ENCODE measurements at regions not wholly inside any gene's neighbourhood (a gene's known extent, or its start where the extent isn't known, plus 50 kb on each side); places are given as distances from the start of the nearest gene placed in this dataset.

DNA sequence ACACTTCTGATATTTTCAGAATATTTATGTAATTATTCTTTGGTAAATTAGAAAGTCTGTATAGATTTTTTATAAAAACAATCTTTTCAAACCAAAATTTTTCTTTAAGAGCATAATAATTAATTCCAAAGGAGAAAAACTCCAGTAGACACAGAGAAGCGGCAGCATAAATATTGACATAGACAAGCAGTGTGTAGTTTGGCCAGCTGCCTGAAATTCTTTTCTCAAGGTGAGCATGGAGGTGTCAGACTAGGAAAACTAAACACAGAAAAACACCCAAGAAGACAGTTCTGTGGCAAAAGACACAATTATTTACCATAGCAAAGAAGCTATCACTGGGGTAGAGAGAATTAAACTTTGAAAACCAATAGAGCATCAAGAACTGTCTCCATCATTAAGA, 82.4 kb downstream of the KLF6 start:
- TF ChIP-seq, protein P1, sequence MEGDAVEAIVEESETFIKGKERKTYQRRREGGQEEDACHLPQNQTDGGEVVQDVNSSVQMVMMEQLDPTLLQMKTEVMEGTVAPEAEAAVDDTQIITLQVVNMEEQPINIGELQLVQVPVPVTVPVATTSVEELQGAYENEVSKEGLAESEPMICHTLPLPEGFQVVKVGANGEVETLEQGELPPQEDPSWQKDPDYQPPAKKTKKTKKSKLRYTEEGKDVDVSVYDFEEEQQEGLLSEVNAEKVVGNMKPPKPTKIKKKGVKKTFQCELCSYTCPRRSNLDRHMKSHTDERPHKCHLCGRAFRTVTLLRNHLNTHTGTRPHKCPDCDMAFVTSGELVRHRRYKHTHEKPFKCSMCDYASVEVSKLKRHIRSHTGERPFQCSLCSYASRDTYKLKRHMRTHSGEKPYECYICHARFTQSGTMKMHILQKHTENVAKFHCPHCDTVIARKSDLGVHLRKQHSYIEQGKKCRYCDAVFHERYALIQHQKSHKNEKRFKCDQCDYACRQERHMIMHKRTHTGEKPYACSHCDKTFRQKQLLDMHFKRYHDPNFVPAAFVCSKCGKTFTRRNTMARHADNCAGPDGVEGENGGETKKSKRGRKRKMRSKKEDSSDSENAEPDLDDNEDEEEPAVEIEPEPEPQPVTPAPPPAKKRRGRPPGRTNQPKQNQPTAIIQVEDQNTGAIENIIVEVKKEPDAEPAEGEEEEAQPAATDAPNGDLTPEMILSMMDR (conservative IDR thresholded peaks at IDR 0.05; ENCODE audit: low read length): no peak
- no peak for TF ChIP-seq EZH2phosphoT487 (IDR thresholded peaks at IDR 0.05; ENCODE audit: borderline replicate concordance)
- Histone ChIP-seq H3K79me2 (ENCODE audit: insufficient read depth, low read length) (no peaks in the 10 kb centered on the region), H3K27me3 (ENCODE audit: insufficient read depth, low read length, poor library complexity, severe bottlenecking) (no peaks in the 10 kb centered on the region), H3K4me3 (ENCODE audit: low read length, poor library complexity, severe bottlenecking) (no peak overlapping the region), H3K36me3 (ENCODE audit: insufficient read depth, low read length) (no peaks in the 10 kb centered on the region), H3K4me1 (ENCODE audit: insufficient read depth, low read length, poor library complexity, severe bottlenecking) (no peaks in the 10 kb centered on the region), H3K9ac (ENCODE audit: low read depth, low read length, poor library complexity, severe bottlenecking) (no peak overlapping the region), H3K4me2 (ENCODE audit: low read depth, low read length, poor library complexity, severe bottlenecking) (no peak overlapping the region), H2AFZ (ENCODE audit: low read length) (no peak overlapping the region), H4K20me1 (ENCODE audit: insufficient read depth, low read length, poor library complexity, severe bottlenecking) (no peaks in the 10 kb centered on the region), H3K9me2 (replicated peaks; ENCODE audit: low read depth, low read length) (no peaks in the 10 kb centered on the region), H3K9me3 (ENCODE audit: insufficient read depth, low read depth, low read length) (no peaks in the 10 kb centered on the region), H3F3A (ENCODE audit: low read depth) (no peaks in the 10 kb centered on the region)

DNA sequence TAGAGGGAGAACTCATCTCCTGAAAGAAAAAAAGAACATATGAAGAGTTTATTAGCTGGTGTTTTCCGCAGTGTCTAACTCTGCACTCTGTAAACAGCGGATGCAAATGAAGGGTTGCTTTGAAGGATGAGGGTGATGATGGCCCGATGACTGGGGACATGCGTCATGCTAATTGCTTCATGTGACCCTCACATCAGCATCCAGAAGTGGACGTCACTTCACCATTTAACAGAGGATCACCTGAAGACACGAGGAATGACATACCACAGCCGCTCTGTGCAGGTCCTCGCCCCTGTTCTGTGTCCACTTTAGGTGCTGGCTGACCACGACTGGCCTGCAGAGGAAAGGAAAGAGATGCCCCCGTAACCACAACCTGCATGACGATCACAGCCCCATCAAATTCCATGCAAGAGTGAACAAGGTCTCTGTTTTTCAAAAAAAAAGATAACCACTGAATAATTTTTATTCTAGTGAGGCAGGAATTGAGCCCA, 82.9 kb downstream of the KLF6 start:
- no peak overlapping the region for H3K4me2 ChIP-seq (ENCODE audit: low read depth, low read length, poor library complexity, severe bottlenecking)
- no peak overlapping the region for H2AFZ ChIP-seq (ENCODE audit: low read length)
- H3K27me3 ChIP-seq (ENCODE audit: insufficient read depth, low read length, poor library complexity, severe bottlenecking): no peaks in the 10 kb centered on the region
- H3K36me3 ChIP-seq (ENCODE audit: insufficient read depth, low read length): no peaks in the 10 kb centered on the region
- no peaks in the 10 kb centered on the region for H3F3A ChIP-seq (ENCODE audit: low read depth)
- no peaks in the 10 kb centered on the region for H3K9me2 ChIP-seq (replicated peaks; ENCODE audit: low read depth, low read length)
- H3K9me3 ChIP-seq (ENCODE audit: insufficient read depth, low read depth, low read length): no peaks in the 10 kb centered on the region
- no peaks in the 10 kb centered on the region for H3K79me2 ChIP-seq (ENCODE audit: insufficient read depth, low read length)
- H3K4me3 ChIP-seq (ENCODE audit: low read length, poor library complexity, severe bottlenecking): no peak overlapping the region
- H3K4me1 ChIP-seq (ENCODE audit: insufficient read depth, low read length, poor library complexity, severe bottlenecking): no peaks in the 10 kb centered on the region
- no peak overlapping the region for H3K9ac ChIP-seq (ENCODE audit: low read depth, low read length, poor library complexity, severe bottlenecking)
- no peaks in the 10 kb centered on the region for H4K20me1 ChIP-seq (ENCODE audit: insufficient read depth, low read length, poor library complexity, severe bottlenecking)
- no peak for TF ChIP-seq EZH2phosphoT487 (IDR thresholded peaks at IDR 0.05; ENCODE audit: borderline replicate concordance)
- TF ChIP-seq, protein P1 (conservative IDR thresholded peaks at IDR 0.05; ENCODE audit: low read length): no peak

DNA sequence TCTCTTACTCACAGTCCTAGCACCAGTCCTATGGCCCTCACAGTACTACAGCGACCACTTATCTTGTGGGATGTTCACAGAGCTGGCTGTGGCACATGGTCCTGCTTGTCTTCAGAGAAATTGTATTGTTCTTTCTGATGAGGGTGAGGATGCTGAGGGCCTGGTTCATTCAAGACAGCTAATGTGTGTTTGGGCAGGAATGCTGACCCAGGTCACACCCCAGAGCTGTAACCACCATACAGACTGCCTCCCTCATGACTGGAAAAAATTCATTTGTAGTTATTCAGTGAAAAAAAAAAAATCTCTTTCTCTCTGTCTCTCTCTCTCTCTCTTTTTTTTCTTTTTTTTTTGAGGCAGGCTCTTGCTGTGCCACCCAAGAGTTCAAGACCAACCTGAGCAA, 83.5 kb downstream of the KLF6 start:
- no peaks in the 10 kb centered on the region for H3K9me3 ChIP-seq (ENCODE audit: insufficient read depth, low read depth, low read length)
- no peak overlapping the region for H3K4me3 ChIP-seq (ENCODE audit: low read length, poor library complexity, severe bottlenecking)
- H3K9ac ChIP-seq (ENCODE audit: low read depth, low read length, poor library complexity, severe bottlenecking): no peak overlapping the region
- H2AFZ ChIP-seq (ENCODE audit: low read length): no peak overlapping the region
- H3K4me1 ChIP-seq (ENCODE audit: insufficient read depth, low read length, poor library complexity, severe bottlenecking): no peaks in the 10 kb centered on the region
- no peak overlapping the region for H3K4me2 ChIP-seq (ENCODE audit: low read depth, low read length, poor library complexity, severe bottlenecking)
- H3K36me3 ChIP-seq (ENCODE audit: insufficient read depth, low read length): no peaks in the 10 kb centered on the region
- H3K9me2 ChIP-seq (replicated peaks; ENCODE audit: low read depth, low read length): no peaks in the 10 kb centered on the region
- no peak for TF ChIP-seq EZH2phosphoT487 (IDR thresholded peaks at IDR 0.05; ENCODE audit: borderline replicate concordance)
- TF ChIP-seq, protein P1 (conservative IDR thresholded peaks at IDR 0.05; ENCODE audit: low read length): no peak
- no peaks in the 10 kb centered on the region for H3F3A ChIP-seq (ENCODE audit: low read depth)
- no peaks in the 10 kb centered on the region for H3K27me3 ChIP-seq (ENCODE audit: insufficient read depth, low read length, poor library complexity, severe bottlenecking)
- H3K79me2 ChIP-seq (ENCODE audit: insufficient read depth, low read length): no peaks in the 10 kb centered on the region
- H4K20me1 ChIP-seq (ENCODE audit: insufficient read depth, low read length, poor library complexity, severe bottlenecking): no peaks in the 10 kb centered on the region
